ENCODE measurements at regions not wholly inside any gene's neighbourhood (a gene's known extent, or its start where the extent isn't known, plus 50 kb on each side); places are given as distances from the start of the nearest gene placed in this dataset.

DNA sequence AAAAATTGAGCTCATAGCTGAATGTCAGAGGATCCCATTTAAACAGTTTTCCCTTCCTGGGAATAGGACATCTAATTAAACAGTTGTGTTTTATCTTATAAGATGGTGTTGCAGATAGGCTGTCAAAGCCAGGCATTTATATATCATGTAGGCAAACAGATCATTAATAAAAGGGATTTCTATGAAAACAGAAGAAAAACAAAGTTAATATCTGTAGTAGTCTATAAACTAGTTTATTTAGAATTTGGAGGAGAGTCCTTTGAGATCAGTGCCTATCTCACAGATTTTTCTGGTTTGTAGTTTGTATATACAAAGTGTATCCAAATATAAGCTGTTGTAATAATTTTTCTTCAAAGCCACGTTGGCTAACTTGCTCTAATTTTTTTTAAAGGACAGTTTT, 1738.2 kb upstream of the PIK3C3 start:
- TF ChIP-seq TCF12 (IDR thresholded peaks at IDR 0.05; ENCODE audit: low read depth, low read length) (no peak), POLR2A (IDR thresholded peaks at IDR 0.05; ENCODE audit: low read depth, low read length) (no peak), POLR2AphosphoS5 (IDR thresholded peaks at IDR 0.05; ENCODE audit: low read length) (no peak), SUPT20H (IDR thresholded peaks at IDR 0.05; ENCODE audit: borderline replicate concordance, control insufficient read depth, low read depth, low read length) (no peak), SIX5 (IDR thresholded peaks at IDR 0.05; ENCODE audit: low read depth, low read length, severe bottlenecking) (no peak), SREBF1 (IDR thresholded peaks at IDR 0.05; ENCODE audit: low read length) (no peak)
- TF ChIP-seq, protein P1, sequence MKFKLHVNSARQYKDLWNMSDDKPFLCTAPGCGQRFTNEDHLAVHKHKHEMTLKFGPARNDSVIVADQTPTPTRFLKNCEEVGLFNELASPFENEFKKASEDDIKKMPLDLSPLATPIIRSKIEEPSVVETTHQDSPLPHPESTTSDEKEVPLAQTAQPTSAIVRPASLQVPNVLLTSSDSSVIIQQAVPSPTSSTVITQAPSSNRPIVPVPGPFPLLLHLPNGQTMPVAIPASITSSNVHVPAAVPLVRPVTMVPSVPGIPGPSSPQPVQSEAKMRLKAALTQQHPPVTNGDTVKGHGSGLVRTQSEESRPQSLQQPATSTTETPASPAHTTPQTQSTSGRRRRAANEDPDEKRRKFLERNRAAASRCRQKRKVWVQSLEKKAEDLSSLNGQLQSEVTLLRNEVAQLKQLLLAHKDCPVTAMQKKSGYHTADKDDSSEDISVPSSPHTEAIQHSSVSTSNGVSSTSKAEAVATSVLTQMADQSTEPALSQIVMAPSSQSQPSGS (IDR thresholded peaks at IDR 0.05; ENCODE audit: low read length): no peak

Measured in GM12878 (cell line).